ENCODE measurements at regions not wholly inside any gene's neighbourhood (a gene's known extent, or its start where the extent isn't known, plus 50 kb on each side); places are given as distances from the start of the nearest gene placed in this dataset.
"Not testable (repeated sequence)": the region's sequence is repeated elsewhere in the genome, so short reads cannot be mapped to it uniquely, and the experiment has no call there.

DNA sequence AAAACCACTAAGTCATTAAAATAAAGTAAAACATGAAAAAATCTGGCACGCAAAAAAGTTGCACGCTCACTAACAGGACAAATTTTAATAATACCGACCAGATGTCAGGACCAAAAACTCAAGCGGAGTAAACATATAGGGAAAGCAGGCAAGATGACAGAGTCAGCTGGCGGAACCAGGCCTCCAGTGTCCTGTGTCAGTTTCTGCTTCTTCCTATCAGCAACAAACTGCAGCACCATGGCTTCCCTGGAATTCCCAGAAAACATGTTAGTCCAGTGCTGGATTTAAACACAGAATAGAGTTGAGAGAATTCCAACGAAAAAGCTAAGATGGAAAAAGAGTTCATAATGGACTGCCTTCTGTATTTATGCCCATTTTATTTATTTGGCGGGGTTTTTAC, 169.1 kb upstream of the ARHGEF26 start:
- in situ Hi-C loops (cut with MboI; ENCODE audit: low sequenced_read_pairs): no loop called here

DNA sequence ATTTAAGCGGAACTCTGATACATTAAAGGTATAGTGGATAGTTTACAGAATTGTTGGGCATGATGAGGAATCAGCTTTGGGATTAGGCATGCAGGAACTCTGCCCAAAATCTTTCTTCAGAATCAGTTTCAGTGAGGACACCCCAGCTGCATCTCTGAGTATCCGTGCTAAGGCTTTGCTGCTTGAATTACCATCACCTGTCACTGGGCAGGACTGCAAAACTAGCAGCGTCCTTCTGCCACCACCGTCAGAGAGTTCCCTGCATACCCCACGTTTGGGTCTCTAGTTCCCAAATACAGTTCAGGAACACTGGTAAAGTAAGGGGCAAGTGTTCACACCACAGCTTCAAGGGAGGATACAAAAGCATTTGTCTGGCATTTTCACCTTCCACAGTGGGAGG, 164.6 kb upstream of the ARHGEF26 start:
- in situ Hi-C loops (cut with MboI; ENCODE audit: low sequenced_read_pairs): no loop called here

DNA sequence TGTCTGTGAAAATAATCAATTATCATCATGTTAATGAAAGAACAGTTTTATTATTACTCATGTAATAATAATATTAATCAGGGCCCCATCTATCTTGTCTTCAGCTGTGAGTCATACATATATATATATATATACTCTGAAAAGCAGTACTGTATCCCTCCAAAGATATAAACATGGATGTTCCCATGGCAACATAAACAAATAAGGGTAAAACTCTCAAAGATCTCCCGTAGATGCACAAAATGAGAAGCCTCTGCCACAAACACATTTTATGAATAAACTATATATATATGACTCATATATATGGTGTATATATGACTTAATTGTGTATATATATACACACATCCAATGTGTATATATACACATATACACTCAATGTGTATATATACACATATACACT, 163.8 kb upstream of the ARHGEF26 start:
- in situ Hi-C loops (cut with MboI; ENCODE audit: low sequenced_read_pairs): no loop called here

DNA sequence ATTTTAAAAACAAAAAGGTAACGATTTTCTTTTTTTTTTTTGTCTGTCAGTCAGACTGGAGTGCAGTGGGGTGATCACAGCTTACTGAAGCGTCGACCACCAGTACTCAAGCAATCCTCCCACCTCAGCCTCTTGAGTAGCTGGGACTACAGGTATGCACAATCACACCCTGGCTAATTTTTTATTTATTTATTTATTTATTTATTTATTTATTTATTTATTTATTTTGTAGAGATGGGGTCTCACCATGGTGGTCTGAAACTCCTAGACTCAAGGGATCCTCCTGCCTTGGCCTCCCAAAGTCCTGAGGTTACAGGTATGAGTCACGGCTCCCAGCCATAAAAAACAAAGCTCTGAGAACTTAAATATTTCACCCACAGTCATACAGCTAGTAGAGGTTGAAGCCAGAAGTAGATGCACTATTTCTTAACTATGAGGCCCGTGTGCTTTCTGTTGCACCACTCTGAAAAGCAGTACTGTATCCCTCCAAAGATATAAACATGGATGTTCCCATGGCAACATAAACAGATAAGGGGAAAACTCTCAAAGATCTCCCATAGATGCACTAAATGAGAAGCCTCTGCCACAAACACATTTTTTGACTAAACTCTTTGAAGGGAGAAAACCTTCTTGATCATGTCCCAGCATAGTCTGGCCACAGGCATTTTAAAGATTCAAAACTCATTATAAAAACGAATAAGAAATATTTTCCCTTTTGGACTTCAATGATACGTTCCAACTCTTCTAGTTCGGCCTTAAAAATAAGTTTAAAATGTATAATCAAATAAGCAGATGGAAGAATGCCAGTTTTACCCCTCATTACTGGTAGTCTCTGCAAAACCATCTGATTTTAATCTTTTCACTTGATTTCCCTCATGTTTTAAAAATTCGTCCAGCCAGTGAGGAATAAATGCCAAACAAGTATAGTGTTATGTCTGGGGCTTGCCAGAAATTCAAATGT, 162.3 kb upstream of the ARHGEF26 start:
- in situ Hi-C loops (cut with MboI; ENCODE audit: low sequenced_read_pairs): no loop called here

DNA sequence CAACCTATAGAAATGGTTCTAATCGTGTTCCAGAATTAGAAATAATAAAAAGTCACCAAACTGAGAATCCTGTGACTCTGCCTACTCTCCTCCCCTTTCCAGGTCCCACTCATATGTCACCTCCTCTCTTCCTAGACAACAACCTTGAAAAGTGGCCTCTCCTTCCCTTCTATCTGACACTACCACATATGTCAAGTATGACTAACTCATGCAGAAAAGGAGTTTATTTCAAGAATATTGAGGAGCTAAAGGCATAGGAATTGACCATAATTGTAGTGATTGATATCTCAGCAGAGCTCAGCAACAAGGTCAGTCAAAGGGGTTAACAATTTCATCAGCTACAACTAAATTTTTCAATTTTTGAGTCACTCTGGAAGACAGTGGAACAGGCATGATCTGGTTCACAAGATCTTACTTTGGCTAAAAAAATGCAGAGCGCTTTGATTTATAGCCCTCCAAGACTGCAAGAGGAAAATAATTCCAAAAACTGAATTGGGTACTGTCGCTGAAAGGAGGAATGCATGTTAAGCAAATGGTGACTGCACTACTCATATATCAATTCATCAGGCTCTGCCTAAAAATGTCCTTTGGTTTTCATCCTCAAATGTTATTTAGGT, 160.6 kb upstream of the ARHGEF26 start:
- in situ Hi-C loops (cut with MboI; ENCODE audit: low sequenced_read_pairs): no loop called here

DNA sequence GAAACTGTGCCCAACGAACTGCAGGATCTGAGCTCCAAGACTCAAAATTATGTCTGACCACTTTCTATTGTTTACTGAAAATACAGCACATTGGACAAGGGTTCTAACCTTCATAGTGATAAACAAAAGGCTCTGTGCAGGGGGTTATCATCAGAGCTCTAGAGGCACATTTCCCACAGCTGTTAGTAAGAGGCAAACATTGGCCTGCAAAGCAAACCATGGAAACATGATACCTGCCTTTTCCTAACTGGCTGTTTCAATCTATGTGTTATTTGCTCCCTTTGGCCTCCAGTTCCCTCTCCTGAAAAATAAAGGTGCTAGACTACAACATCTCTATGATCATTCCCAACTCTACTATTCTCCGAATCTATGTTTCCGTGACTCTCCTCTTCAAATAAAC, 159.7 kb upstream of the ARHGEF26 start:
- in situ Hi-C loops (cut with MboI; ENCODE audit: low sequenced_read_pairs): no loop called here

DNA sequence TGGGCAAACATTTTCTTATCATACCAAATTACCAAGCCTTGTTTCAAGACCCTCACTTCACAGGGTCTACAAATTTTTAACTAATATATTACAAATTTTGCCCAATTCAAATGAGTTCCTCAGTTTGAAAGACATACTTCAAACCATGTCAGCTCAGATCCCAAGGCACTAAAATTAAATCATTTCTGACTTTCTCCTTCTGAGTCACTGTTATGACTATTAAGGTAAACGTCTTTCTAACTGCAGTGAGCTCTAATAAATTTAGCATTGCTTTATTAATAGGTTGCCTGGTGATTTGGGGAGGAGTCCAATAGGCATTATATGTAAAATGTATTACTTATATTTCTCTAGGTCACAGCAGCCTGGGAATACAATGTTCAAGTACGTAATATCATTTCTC, 158.2 kb upstream of the ARHGEF26 start:
- in situ Hi-C loops (cut with MboI; ENCODE audit: low sequenced_read_pairs): no loop called here

DNA sequence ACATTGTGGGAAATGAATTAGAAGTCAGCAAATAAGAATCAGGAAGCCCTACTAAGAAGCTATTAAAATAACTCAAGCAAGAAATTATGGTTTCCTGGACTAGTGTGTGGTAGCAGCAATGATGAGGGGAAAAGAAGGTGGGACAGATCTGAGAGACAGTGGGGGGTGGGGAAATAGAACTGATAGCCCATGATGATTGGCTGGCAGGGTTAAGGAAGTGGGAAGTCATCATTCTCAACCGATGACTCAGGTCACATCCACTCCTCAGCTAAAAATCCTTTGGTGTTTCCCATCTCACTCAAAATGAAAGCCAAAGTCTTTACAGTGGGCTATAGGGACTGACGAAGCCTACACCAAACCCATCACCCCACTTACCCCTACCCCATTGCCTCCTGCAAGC, 153.9 kb upstream of the ARHGEF26 start:
- in situ Hi-C loops (cut with MboI; ENCODE audit: low sequenced_read_pairs): no loop called here

DNA sequence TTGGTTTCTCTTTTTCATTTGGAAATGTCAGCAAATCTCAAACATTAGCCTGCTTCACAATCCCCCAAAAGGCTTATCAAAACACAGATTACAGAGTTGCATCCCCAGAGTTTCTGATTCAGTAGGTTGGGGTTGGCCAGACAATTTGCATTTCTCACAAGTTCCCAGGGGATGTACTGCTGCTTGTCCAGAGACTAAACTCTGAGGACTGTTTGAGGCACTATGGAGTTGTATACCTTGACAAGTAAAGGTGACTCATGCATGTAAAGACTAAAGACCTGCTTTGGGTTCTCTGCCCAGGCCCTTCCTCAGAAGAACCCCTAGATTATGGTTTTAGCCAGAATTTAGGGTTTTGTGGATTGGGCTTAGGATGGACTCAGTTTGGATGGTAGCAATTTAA, 151.1 kb upstream of the ARHGEF26 start:
- in situ Hi-C loops (cut with MboI; ENCODE audit: low sequenced_read_pairs): no loop called here

DNA sequence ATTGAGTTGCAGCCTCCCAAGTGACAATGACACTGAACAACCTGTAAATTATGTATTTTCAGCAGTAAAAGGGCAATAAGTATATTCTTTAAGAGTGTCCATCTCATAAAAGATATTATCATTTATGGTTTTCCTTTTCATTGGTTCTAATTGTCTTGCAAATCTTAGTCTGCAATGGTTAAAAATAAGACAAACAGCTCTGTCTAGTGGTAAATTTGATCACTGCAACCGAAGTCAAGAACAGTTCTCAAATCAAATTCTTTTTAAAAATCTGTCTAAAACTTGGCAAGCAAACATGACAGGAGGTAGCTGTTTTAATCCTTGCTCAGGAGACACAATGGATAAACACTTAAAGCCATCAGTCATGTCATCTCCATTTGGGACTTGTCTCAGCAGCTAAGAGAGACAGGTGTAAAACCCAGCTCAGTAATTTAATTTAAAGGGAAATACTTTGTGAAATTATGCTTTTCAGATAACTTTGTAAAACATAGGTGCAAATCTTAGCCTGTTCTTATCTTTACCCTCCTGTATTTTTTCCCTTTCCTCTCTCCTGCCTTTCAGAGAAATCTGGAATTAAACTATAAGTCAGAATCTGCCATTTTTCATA, 150.3 kb upstream of the ARHGEF26 start:
- in situ Hi-C loops (cut with MboI; ENCODE audit: low sequenced_read_pairs): no loop called here

DNA sequence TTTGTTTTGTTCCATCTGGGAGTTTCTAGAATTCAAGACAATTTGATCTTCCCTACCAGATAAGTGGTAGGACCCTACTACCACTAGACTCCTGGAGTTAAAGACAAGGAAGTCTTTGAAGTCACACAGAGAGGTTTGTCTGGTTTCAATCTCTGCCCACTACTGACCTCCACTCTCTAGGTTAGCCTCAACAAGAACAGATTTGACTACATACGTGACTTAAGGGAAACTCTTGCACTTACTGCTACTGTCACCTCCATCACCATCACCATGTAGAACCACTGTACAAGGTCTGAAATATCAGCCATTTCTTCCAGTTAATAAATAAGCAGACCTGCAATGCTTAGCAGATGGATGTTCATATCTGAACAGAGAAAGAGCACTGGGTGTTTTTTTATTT, 148.3 kb upstream of the ARHGEF26 start:
- in situ Hi-C loops (cut with MboI; ENCODE audit: low sequenced_read_pairs): no loop called here

DNA sequence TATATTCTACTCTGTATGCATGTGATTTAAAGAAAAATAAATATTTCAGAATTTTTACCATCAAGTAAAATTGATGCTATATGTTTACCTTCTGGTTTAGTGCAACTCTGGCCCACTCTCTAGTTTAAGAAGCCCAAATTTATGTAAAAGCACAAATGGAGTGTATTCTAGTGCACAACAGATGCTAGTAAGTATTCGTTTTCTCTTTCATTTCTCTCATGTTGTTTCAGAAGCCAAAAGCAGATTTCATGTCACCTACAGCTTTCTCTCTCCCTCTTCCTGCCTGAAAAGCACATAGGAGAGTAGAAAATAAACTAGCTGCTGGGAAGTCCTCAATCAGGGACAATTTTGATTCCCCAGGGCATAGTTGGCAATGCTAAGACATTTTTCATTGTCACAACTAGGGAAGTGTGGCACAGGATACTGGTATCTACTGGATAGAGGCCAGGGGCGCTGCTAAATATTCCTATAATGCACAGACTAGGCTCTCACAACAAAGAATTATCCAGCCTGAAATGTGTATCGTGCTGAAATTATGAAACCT, 147.4 kb upstream of the ARHGEF26 start:
- in situ Hi-C loops (cut with MboI; ENCODE audit: low sequenced_read_pairs): no loop called here

DNA sequence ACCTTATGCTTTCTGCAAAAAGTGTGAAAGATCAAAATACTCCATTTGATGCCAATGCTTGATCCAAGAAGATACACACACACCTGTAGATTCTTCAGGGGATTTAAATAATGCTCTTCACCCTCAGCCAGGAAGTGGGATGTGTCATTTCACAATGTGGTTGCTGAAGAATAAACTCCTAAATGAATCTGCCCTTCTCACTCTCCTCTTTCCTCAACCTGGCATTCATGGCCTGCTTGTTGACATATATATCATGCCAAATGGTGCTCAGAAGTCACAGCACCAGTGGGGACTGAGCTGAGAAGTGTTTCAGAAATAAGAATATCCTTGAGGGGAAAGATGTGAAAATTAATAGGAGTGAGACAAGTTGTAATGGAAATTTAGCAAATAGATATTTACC, 146.6 kb upstream of the ARHGEF26 start:
- in situ Hi-C loops (cut with MboI; ENCODE audit: low sequenced_read_pairs): no loop called here

DNA sequence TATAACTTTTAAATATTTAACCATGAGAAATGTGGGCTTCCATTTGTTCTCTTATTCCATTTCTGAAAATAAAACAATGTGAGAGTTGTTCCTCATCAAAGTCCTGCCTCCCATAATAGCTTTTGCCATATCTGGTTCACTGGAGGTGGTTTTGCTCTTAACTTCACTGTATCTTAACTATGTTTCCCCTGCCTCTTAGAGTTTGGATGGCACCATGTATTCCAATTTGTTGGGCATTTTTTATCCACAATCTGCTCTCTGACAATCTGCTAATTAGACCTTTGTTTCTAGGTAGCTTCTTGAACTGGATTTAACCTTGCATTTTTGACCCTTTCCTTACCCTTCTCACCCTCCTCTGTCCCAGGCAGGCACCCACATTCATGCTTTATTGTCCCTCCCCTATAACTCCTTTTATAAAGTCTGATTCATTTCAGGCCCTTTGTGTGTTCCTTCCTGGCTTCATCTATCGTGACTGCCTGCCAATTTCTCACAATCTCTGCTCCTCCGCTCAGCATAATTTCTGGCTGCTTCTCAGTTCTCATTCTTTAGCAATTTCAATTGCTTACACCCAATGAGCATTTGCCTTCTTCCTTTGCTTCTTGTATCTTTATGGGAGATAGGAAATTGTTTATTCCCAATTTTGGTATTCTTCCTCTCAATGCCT, 144.2 kb upstream of the ARHGEF26 start:
- in situ Hi-C loops (cut with MboI; ENCODE audit: low sequenced_read_pairs): no loop called here

DNA sequence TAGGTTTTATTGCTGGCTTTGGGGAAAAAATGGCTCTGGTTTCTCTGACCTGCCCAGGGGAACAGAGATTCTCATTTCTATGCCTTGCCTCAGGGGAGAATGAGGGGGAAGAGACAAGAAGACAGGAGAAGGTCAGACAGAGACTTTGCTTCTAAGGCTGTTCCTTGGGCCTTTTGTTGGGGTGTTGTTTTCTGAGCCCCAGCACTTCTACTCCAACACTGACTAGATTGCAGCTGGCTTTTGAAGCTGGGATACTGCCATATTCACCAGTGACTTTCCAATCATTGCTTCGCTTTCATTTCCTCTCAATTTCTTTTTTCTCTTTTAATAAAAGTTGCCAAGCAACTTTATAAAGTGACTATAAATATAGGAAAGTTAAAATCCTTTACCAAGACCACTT, 143.2 kb upstream of the ARHGEF26 start:
- in situ Hi-C loops (cut with MboI; ENCODE audit: low sequenced_read_pairs): no loop called here

DNA sequence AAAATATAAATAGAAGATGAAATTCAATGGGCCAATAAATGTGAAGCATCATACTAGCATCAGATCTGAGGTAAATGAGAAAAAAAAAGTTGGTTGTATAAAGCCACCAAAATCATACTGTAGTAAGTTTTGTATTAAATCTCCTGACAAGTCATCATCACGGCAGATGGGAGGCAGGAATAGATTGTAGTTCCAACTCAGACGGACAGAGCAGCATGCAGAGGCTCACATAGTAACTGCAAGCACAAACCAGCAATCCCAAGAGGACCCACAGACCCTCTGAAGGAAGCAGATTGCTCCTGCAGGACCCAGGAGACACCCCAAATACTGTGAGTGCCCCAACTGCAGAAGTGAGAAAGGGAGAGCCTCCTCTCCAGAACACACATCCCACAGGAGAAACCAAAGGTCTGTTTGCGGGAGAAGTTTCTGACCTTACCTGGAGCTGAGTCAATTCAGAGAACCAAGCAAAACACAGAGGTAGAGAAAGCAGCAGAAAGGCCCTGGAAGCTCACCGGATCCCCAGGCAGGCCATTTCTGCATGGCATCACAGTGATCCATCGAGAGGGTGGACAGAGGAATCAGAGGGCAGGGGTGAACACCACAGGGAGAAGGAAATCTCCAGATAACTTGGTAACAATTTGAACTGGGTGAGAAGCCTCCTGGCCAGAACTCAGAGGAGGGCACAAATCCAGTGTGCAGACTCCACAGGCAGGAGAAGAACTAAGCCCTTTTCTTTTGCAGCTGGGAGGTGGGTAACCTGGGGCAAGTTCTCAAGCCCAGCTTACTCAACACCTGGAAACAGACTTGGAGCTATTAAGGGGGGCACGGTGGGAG, 141.6 kb upstream of the ARHGEF26 start:
- in situ Hi-C loops (cut with MboI; ENCODE audit: low sequenced_read_pairs): no loop called here

DNA sequence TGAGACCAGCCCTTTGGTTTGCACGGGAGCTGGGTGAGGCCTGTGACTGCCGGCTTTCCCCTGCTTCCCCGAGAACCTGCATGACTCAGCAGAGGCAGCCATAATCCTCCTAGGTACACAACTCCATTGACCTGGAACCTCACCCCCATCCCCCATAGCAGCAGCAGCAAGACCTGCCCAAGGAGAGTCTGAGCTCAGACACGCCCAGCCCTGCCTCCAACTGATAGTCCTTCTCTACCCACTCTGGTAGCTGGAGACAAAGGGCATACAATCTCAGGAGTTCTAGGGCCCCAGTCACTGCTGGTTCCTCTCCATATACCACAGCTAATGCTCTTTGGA, 141.0 kb upstream of the ARHGEF26 start:
- in situ Hi-C loops (cut with MboI; ENCODE audit: low sequenced_read_pairs): no loop called here

DNA sequence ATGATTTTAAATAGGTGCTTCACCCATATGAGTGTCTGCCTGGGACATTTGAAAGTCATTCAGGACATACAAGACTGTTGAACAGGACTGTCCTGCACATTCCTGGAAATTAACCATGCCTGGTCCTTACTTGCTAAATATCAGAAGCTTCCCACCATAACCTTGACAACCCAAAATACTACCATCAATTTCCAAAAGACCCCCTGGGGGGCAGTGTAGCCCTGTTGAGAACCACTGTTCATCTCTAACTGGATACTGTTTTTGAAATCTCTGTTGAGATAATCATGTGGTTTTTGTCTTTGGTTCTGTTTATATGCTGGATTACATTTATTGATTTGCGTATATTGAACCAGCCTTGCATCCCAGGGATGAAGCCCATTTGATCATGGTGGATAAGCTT, 123.8 kb upstream of the ARHGEF26 start:
- in situ Hi-C loops (cut with MboI; ENCODE audit: low sequenced_read_pairs): not testable (repeated sequence)

DNA sequence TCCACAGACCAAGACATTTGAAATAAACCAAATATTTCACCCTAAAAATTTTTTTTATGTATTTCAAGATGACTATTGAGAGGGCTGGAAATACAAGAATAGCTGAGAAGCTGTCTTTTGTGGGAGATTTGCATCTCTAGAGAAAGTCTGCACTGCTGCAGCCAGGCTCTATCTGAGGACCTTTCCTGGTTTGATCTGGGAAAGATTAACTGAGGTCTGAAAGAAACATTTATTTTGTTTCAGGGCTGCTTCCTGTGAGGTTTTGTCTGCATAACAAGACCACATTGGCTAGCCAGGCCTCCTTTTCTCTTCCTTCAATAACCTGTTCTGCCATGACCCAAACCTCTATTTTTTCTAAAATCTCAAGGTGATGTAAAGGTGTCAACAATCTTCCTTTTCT, 117.5 kb upstream of the ARHGEF26 start:
- in situ Hi-C loops (cut with MboI; ENCODE audit: low sequenced_read_pairs): no loop called here

DNA sequence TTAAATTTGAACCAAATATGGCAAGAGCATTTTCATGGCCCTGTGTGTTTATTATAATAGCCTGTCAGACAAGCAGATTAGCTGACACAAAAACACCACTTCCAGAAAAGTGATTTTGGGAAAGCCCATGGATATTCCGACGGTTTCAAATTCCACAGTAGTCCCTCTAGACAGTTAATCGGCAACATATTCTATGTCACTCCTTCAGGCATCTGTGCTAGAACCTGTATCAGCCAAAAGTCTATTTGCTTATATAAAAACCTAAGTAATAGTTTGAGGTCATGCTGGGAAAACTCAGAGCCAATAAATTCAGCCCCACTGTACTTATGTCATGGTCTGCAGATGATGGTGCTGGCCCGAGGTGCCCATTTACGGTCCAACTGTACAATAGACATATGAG, 110.2 kb upstream of the ARHGEF26 start:
- in situ Hi-C loops (cut with MboI; ENCODE audit: low sequenced_read_pairs): no loop called here

DNA sequence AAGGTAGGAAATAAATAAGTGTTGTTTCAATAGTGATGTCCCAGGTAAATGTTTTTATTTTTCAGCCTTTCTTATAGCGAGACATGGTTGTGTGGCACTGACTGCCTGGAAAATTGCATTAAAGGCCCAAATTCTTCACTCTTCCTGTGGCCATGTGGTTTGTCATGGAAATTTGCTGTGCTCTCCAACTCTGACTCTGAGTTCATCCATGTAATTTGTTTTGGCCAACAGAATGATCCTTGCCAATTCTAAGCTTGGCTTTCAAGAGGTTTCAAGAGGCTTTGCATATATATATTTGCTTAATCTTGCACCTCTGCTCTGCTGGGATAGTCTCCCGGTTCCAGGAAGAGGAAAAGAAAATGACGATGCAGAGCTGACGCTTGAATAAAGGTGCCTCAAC, 107.5 kb upstream of the ARHGEF26 start:
- in situ Hi-C loops (cut with MboI; ENCODE audit: low sequenced_read_pairs): no loop called here
